CD4-positive, alpha-beta T cell (primary cell): ENCODE measurements at regions not wholly inside any gene's neighbourhood (a gene's known extent, or its start where the extent isn't known, plus 50 kb on each side); places are given as distances from the start of the nearest gene placed in this dataset.

Experiments used
- ATAC-seq: fragments of 200-7000 bp; cut with Tn5 transposase; one replicate; pipeline ENCODE4 v1.10.0; 2022; ENCODE audit warnings: mild to moderate bottlenecking; ENCODE audit not compliant: poor library complexity
- CTCF ChIA-PET: fragments of 350-600 bp; sonication (Branson Sonifier 250); formaldehyde crosslinking; loops from one replicate; lab custom pipeline; 2021; ENCODE audit warnings: antibody characterized with exemption, inconsistent platforms; lab: Charles Lee
- POLR2A ChIA-PET: fragments of 350-600 bp; sonication (Branson Sonifier 250); formaldehyde crosslinking; loops from one replicate; lab custom pipeline; 2021; ENCODE audit warnings: antibody characterized with exemption, inconsistent platforms; lab: Charles Lee
- DNase-seq, 14 experiments: peaks; one replicate each; pipeline ENCODE4 v3.0.0-alpha.2; 2013 to 2020; ENCODE audit warnings: mixed read lengths in 2 of 14
- H3K27ac ChIP-seq, 2 donors: one replicate each; pipeline versions ENCODE4 v1.5.1 to v1.7.0; 2013; ENCODE audit warnings: low read length in 2 of 2, low read depth in 1 of 2, mild to moderate bottlenecking in 1 of 2
- H3K27me3 ChIP-seq, 2 experiments: 1 replicate in 1 of 2; 2 replicates in 1 of 2; pipeline versions ENCODE4 v1.6.1 to v1.7.0; 2013; ENCODE audit warnings: low read length in 2 of 2, control low read depth in 1 of 2, mild to moderate bottlenecking in 1 of 2, moderate library complexity in 1 of 2; ENCODE audit not compliant: insufficient read depth in 2 of 2, control insufficient read depth in 1 of 2
- H3K36me3 ChIP-seq: one replicate; pipeline ENCODE4 v1.6.1; 2013; ENCODE audit warnings: low read length, control low read depth; ENCODE audit not compliant: insufficient read depth
- H3K4me1 ChIP-seq: one replicate; pipeline ENCODE4 v1.6.1; 2013; ENCODE audit warnings: low read length, control low read depth; ENCODE audit not compliant: insufficient read depth
- H3K4me3 ChIP-seq: one replicate; pipeline ENCODE4 v1.5.1; 2013; ENCODE audit warnings: mild to moderate bottlenecking, low read length, moderate library complexity
- H3K9me3 ChIP-seq, 2 experiments: 1 replicate in 1 of 2; 2 replicates in 1 of 2; pipeline versions ENCODE4 v1.6.1 to v1.7.0; 2013; ENCODE audit warnings: low read length in 2 of 2, mild to moderate bottlenecking in 2 of 2, control low read depth in 1 of 2, moderate library complexity in 1 of 2; ENCODE audit not compliant: control insufficient read depth in 1 of 2, insufficient read depth in 1 of 2
- H3K27ac Mint-ChIP-seq: one replicate; pipeline ENCODE4 v1.8.0; 2020; ENCODE audit warnings: mixed read lengths
- H3K27me3 Mint-ChIP-seq: one replicate; pipeline ENCODE4 v1.8.0; 2021; ENCODE audit warnings: mixed read lengths
- H3K36me3 Mint-ChIP-seq: one replicate; pipeline ENCODE4 v1.8.0; 2021; ENCODE audit warnings: low read depth, mixed read lengths
- H3K4me1 Mint-ChIP-seq: one replicate; pipeline ENCODE4 v1.8.0; 2021; ENCODE audit warnings: low read depth, mixed read lengths
- H3K4me3 Mint-ChIP-seq: one replicate; pipeline ENCODE4 v1.8.0; 2020; ENCODE audit warnings: mild to moderate bottlenecking, mixed read lengths
- H3K9me3 Mint-ChIP-seq: one replicate; pipeline ENCODE4 v1.8.0; 2020; ENCODE audit warnings: mixed read lengths
- intact Hi-C, 2 experiments: fragments of 100-400 bp; cut with DNase I in 1 of 2; cut with micrococcal nuclease in 1 of 2; formaldehyde crosslinking; loops; one replicate each; pipeline versions ENCODE4 v1.15.1 to v1.9.0; 2023 to 2025; cut with DNase I, micrococcal nuclease
- TF ChIP-seq, protein P1 (sequence below): fragments of 200-600 bp; IDR thresholded peaks from one replicate; pipeline ENCODE4 v1.8.0; 2022; ENCODE audit warnings: antibody characterized with exemption, mild to moderate bottlenecking

DNA sequence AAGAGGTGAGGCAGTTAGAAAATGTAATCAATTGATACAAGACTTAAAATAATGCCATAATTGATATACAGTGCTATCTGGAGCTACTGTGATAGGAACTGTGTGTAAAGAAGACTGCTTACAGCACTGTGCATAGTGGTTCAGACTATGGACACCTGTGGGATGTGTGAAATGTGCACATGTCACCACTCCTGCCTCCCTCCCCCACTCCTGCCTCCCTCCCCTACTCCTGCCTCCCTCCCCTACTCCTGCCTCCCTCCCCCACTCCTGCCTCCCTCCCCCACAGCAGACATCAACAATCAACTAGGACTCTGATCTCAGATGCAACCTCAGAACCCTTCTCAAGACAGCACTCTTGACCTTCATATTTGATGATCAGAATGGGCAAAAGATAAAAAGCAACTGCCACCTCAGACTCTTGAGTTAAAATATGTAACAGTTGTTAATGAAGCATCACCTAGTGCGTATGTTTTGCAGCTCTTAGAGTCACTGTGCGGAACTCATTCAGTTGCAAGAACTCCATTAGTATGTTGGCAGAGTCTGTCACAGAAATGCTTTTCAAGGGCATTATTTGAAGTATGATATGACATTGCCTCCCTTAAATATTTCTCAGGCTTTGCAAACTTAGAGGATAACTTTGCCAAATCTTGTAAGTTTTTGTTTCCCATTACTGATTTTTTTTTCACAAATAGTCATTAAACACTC, 255.2 kb upstream of the DDHD1 start:
- Histone ChIP-seq H3K4me1 (no peaks in the 10 kb centered on the region), H3K27me3 (no peaks in the 10 kb centered on the region), H3K4me3 (no peak overlapping the region), H3K36me3 (no peaks in the 10 kb centered on the region), H3K27ac (no peak overlapping the region), H3K9me3 (no peaks in the 10 kb centered on the region)
- Mint-ChIP-seq H3K27me3 (no peaks in the 10 kb centered on the region), H3K36me3 (no peaks in the 10 kb centered on the region), H3K27ac (no peak overlapping the region), H3K9me3 (no peaks in the 10 kb centered on the region), H3K4me1 (no peaks in the 10 kb centered on the region), H3K4me3 (no peak overlapping the region)
- no peak for ATAC-seq
- TF ChIP-seq, protein P1, sequence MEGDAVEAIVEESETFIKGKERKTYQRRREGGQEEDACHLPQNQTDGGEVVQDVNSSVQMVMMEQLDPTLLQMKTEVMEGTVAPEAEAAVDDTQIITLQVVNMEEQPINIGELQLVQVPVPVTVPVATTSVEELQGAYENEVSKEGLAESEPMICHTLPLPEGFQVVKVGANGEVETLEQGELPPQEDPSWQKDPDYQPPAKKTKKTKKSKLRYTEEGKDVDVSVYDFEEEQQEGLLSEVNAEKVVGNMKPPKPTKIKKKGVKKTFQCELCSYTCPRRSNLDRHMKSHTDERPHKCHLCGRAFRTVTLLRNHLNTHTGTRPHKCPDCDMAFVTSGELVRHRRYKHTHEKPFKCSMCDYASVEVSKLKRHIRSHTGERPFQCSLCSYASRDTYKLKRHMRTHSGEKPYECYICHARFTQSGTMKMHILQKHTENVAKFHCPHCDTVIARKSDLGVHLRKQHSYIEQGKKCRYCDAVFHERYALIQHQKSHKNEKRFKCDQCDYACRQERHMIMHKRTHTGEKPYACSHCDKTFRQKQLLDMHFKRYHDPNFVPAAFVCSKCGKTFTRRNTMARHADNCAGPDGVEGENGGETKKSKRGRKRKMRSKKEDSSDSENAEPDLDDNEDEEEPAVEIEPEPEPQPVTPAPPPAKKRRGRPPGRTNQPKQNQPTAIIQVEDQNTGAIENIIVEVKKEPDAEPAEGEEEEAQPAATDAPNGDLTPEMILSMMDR = no peak
- ChIA-PET CTCF (no interaction called here), POLR2A (no interaction called here)
- no peak for DNase-seq
- intact Hi-C loops = no loop called here

DNA sequence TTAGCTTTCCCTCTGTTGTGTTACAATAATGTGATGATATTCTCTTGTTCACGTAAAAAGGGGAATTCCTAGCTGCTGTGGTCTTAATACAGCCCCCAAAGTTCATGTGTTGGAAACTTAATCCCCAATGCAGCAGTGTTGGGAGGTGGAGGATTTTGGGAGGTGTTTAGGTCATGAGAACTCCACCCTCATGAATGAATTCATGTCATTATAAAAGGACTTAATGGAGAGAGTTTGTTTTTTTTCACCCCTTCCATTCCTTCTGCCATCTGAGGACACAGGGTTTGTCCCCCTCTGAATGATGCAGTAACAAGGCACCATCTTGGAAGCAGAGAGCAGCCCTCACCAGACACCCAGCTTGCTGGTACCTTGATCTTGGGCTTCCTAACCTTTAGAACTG, 253.4 kb upstream of the DDHD1 start:
- no peak overlapping the region for H3K4me3 ChIP-seq
- no peaks in the 10 kb centered on the region for H3K9me3 ChIP-seq
- H3K36me3 Mint-ChIP-seq = no peaks in the 10 kb centered on the region
- H3K9me3 Mint-ChIP-seq = no peaks in the 10 kb centered on the region
- ChIA-PET CTCF (no interaction called here), POLR2A (no interaction called here)
- no peak overlapping the region for H3K27ac Mint-ChIP-seq
- intact Hi-C loops = no loop called here
- no peaks in the 10 kb centered on the region for H3K36me3 ChIP-seq
- no peak for ATAC-seq
- DNase-seq = no peak
- H3K4me1 Mint-ChIP-seq = no peaks in the 10 kb centered on the region
- no peaks in the 10 kb centered on the region for H3K27me3 ChIP-seq
- no peaks in the 10 kb centered on the region for H3K4me1 ChIP-seq
- TF ChIP-seq, protein P1 = no peak
- H3K4me3 Mint-ChIP-seq = no peak overlapping the region
- no peaks in the 10 kb centered on the region for H3K27me3 Mint-ChIP-seq
- H3K27ac ChIP-seq = no peak overlapping the region

DNA sequence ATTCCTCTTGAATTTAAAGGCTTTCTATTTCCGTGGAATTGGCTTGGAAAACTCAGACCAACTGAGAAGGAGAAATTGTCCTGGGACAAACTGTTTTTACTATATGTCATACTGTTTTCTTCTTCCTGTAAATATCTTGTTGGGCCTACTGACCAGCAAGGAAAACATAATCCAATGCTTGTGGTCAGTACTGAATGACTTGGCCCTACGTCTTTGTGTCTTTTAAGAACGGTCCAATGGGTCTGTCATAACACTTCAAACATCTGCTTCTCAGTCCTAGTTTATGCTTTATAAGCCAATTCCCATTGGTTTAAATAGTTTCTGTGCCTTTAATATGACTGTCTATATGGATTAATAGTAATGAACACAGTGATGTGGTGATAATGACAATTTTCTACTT, 248.5 kb upstream of the DDHD1 start:
- DNase-seq (no peak), ATAC-seq (no peak)
- TF ChIP-seq, protein P1 = no peak
- intact Hi-C loops = no loop called here
- H3K36me3 Mint-ChIP-seq = no peaks in the 10 kb centered on the region
- Histone ChIP-seq H3K9me3 (no peaks in the 10 kb centered on the region), H3K4me1 (no peaks in the 10 kb centered on the region), H3K4me3 (no peak overlapping the region), H3K36me3 (no peaks in the 10 kb centered on the region), H3K27ac (no peak overlapping the region), H3K27me3 (no peaks in the 10 kb centered on the region)
- ChIA-PET POLR2A (no interaction called here), CTCF (no interaction called here)
- H3K9me3 Mint-ChIP-seq = peaks cover 5% of the 10 kb centered on the region
- no peaks in the 10 kb centered on the region for H3K27me3 Mint-ChIP-seq
- no peak overlapping the region for H3K4me3 Mint-ChIP-seq
- no peak overlapping the region for H3K27ac Mint-ChIP-seq
- no peaks in the 10 kb centered on the region for H3K4me1 Mint-ChIP-seq
